Gastrocnemius medialis (tissue), 4 donors: ENCODE measurements at regions not wholly inside any gene's neighbourhood (a gene's known extent, or its start where the extent isn't known, plus 50 kb on each side); places are given as distances from the start of the nearest gene placed in this dataset.
"Not testable (repeated sequence)": the region's sequence is repeated elsewhere in the genome, so short reads cannot be mapped to it uniquely, and the experiment has no call there.

Experiments used
- ATAC-seq, 2 donors: fragments of 150-250 bp; one replicate each; pipeline ENCODE4 v1.9.1; 2016
- DNase-seq, 2 donors: peaks; one replicate each; pipeline ENCODE4 v3.0.0-alpha.2; 2019
- H3K27ac ChIP-seq, 4 donors: fragments of 200-600 bp; sonication (generic); 1 replicate in 1 of 4; 2 replicates in 3 of 4; pipeline ENCODE4 v1.5.1; 2016 to 2018; ENCODE audit warnings: mild to moderate bottlenecking in 2 of 4, moderate library complexity in 1 of 4
- H3K27me3 ChIP-seq, 3 donors: fragments of 200-600 bp; sonication (generic) in 2 of 3; 1 replicate in 1 of 3; 2 replicates in 2 of 3; pipeline versions ENCODE4 v1.5.1 to v1.6.0; 2016 to 2019; ENCODE audit warnings: mild to moderate bottlenecking in 1 of 3, moderate library complexity in 1 of 3
- H3K36me3 ChIP-seq, 2 donors: fragments of 200-600 bp; sonication (generic) in 1 of 2; one replicate each; pipeline ENCODE4 v1.5.1; 2017 to 2018
- H3K4me1 ChIP-seq, 2 donors: fragments of 200-600 bp; sonication (generic) in 1 of 2; one replicate each; pipeline ENCODE4 v1.5.1; 2016 to 2017; ENCODE audit warnings: mild to moderate bottlenecking in 2 of 2
- H3K4me3 ChIP-seq, 4 donors: fragments of 200-600 bp; sonication (generic) in 3 of 4; 1 replicate in 1 of 4; 2 replicates in 3 of 4; pipeline ENCODE4 v1.5.1; 2016 to 2019; ENCODE audit warnings: mild to moderate bottlenecking in 2 of 4
- H3K9me3 ChIP-seq, 3 donors: fragments of 200-600 bp; sonication (generic) in 2 of 3; 1 replicate in 1 of 3; 2 replicates in 2 of 3; pipeline ENCODE4 v1.5.1; 2016 to 2019
- CTCF ChIP-seq, 5 experiments: fragments of 450-650 bp in 3 of 5; fragments of 200-600 bp in 2 of 5; sonication (generic) in 2 of 5; IDR thresholded peaks in 4 of 5; conservative IDR thresholded peaks in 1 of 5; 1 replicate in 4 of 5; 2 replicates in 1 of 5; pipeline ENCODE4 v1.5.1; 2016 to 2019; ENCODE audit warnings: antibody characterized with exemption in 5 of 5, mild to moderate bottlenecking in 3 of 5, moderate library complexity in 3 of 5
- POLR2A ChIP-seq, 2 donors: fragments of 450-650 bp; IDR thresholded peaks; one replicate each; pipeline ENCODE4 v1.6.1; 2017; ENCODE audit warnings: antibody characterized with exemption in 2 of 2, mild to moderate bottlenecking in 2 of 2, moderate library complexity in 2 of 2
- in situ Hi-C, 4 donors: fragments of 200-750 bp; cut with MboI; loops; one replicate each; pipeline versions ENCODE4 v1.15.0 to v1.8.0; 2017; ENCODE audit warnings: low sequenced_read_pairs in 4 of 4
- intact Hi-C: fragments of 100-400 bp; cut with DNase I; formaldehyde crosslinking; loops from one replicate; pipeline ENCODE4 v1.15.1; 2023; ENCODE audit warnings: low total_unique reads

- intact Hi-C loops (no loop called here), in situ Hi-C loops (no loop called here)
- H3K36me3 ChIP-seq = no peaks in the 10 kb centered on the region
- no peak overlapping the region for H3K27ac ChIP-seq
- DNase-seq = no peak
- no peaks in the 10 kb centered on the region for H3K27me3 ChIP-seq
- no peak for ATAC-seq
- H3K4me3 ChIP-seq = no peak overlapping the region
- TF ChIP-seq CTCF (IDR thresholded peaks at IDR 0.05 in 4 of 5, conservative IDR thresholded peaks at IDR 0.05 in 1 of 5) (no peak), POLR2A (IDR thresholded peaks at IDR 0.05) (no peak)
- H3K9me3 ChIP-seq = no peaks in the 10 kb centered on the region
- no peaks in the 10 kb centered on the region for H3K4me1 ChIP-seq
Observed at GRCh38 chr3:901953-902778, 190.7 kb upstream of the CNTN6 start.

- Histone ChIP-seq H3K9me3 (no peaks in the 10 kb centered on the region), H3K27me3 (no peaks in the 10 kb centered on the region), H3K36me3 (no peaks in the 10 kb centered on the region), H3K27ac (no peak overlapping the region), H3K4me1 (no peaks in the 10 kb centered on the region), H3K4me3 (no peak overlapping the region)
- no peak for DNase-seq
- ATAC-seq = no peak
- in situ Hi-C loops (no loop called here), intact Hi-C loops (no loop called here)
- no peak for TF ChIP-seq POLR2A (IDR thresholded peaks at IDR 0.05)
- no peak for TF ChIP-seq CTCF (IDR thresholded peaks at IDR 0.05 in 4 of 5, conservative IDR thresholded peaks at IDR 0.05 in 1 of 5)
Observed at GRCh38 chr3:905217-905616, 187.6 kb upstream of the CNTN6 start.

GRCh38 chr3:906739-907138, 186.1 kb upstream of the CNTN6 start:
- Histone ChIP-seq H3K27ac (no peak overlapping the region), H3K4me1 (no peaks in the 10 kb centered on the region), H3K27me3 (no peaks in the 10 kb centered on the region), H3K9me3 (no peaks in the 10 kb centered on the region), H3K4me3 (no peak overlapping the region), H3K36me3 (no peaks in the 10 kb centered on the region)
- intact Hi-C loops = no loop called here
- in situ Hi-C loops = no loop called here
- TF ChIP-seq CTCF (IDR thresholded peaks at IDR 0.05 in 4 of 5, conservative IDR thresholded peaks at IDR 0.05 in 1 of 5) = no peak
- no peak for TF ChIP-seq POLR2A (IDR thresholded peaks at IDR 0.05)
- DNase-seq (no peak), ATAC-seq (no peak)

- intact Hi-C loops = no loop called here
- no peak overlapping the region for H3K4me3 ChIP-seq
Observed at GRCh38 chr3:908839-909238, 184.0 kb upstream of the CNTN6 start.

GRCh38 chr3:912717-913116, 180.1 kb upstream of the CNTN6 start:
- in situ Hi-C loops, ATAC-seq, H3K36me3 ChIP-seq: not testable (repeated sequence)

More at GRCh38 chr3:908839-909238, 184.0 kb upstream of the CNTN6 start:
- DNase-seq (no peak), ATAC-seq (no peak)
- H3K27me3 ChIP-seq = no peaks in the 10 kb centered on the region
- no peaks in the 10 kb centered on the region for H3K36me3 ChIP-seq
- in situ Hi-C loops = no loop called here
- H3K9me3 ChIP-seq = no peaks in the 10 kb centered on the region
- no peak overlapping the region for H3K27ac ChIP-seq
- TF ChIP-seq CTCF (IDR thresholded peaks at IDR 0.05 in 4 of 5, conservative IDR thresholded peaks at IDR 0.05 in 1 of 5) (no peak), POLR2A (IDR thresholded peaks at IDR 0.05) (no peak)
- H3K4me1 ChIP-seq = no peaks in the 10 kb centered on the region

More at GRCh38 chr3:912717-913116, 180.1 kb upstream of the CNTN6 start:
- intact Hi-C loops, DNase-seq, H3K9me3 ChIP-seq, H3K4me3 ChIP-seq, H3K27ac ChIP-seq, H3K4me1 ChIP-seq, H3K27me3 ChIP-seq: not testable (repeated sequence)
